ENCODE measurements at regions not wholly inside any gene's neighbourhood (a gene's known extent, or its start where the extent isn't known, plus 50 kb on each side); places are given as distances from the start of the nearest gene placed in this dataset.

DNA sequence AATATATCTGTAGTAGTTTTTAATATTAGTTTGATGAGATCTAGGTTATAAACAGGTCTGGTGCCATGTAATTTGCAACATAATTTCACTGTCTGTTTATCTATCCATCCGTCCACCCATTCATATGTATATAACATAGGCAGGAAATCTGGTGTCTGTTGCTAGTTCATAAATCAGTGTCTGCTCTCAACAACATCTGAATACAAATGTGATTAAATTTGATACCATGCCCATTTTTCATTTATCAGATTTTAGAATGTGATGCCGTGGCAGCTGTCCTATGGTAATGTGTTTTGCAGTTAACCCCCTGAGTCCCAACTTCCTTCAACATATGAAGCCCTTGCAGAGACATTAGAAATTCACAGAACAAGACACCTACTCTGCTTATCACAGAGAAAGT, 228.4 kb downstream of the CMPK2 start:
- H3K9ac ChIP-seq (ENCODE audit: extremely low read depth, insufficient read length, low read length), result no peak overlapping the region
- H4K8ac ChIP-seq (replicated peaks; ENCODE audit: insufficient read length, low read depth, low read length), result no peak overlapping the region
- H3K14ac ChIP-seq (ENCODE audit: insufficient read depth, low read length), result no peak overlapping the region
- peaks cover 4% of the 10 kb centered on the region for H3K4me1 ChIP-seq (ENCODE audit: insufficient read depth, low read length)
- no peaks in the 10 kb centered on the region for H4K20me1 ChIP-seq (ENCODE audit: control insufficient read depth, insufficient read depth, insufficient read length)
- no peak overlapping the region for H3K18ac ChIP-seq (ENCODE audit: insufficient read length, low read depth, low read length)
- no peak overlapping the region for H3K56ac ChIP-seq (ENCODE audit: insufficient read length, low read depth, low read length)
- Mint-ChIP-seq H3K27me3 (ENCODE audit: low read depth) (no peaks in the 10 kb centered on the region), H3K4me3 (no peak overlapping the region), H3K4me1 (peaks cover 44 to 48% of the 10 kb centered on the region in 2 experiments), H3K36me3 (ENCODE audit: insufficient read depth in 1 of 3, low read depth in 3 of 3) (no peaks in the 10 kb centered on the region; a peak in 1 of 7 replicates), H3K27ac (no peak overlapping the region), H3K9me3 (0 out of 5 replicates have a peak, but pooled peaks cover 0 to 2% of the 10 kb centered on the region in 2 experiments)
- H2BK120ac ChIP-seq (ENCODE audit: low read depth, low read length, poor library complexity, severe bottlenecking), result no peak overlapping the region
- no peak overlapping the region for H2BK12ac ChIP-seq (ENCODE audit: insufficient read length, low read depth, low read length)
- no peaks in the 10 kb centered on the region for H3K9me3 ChIP-seq (ENCODE audit: control insufficient read depth, low read depth, low read length)
- WGBS (ENCODE audit: extremely low coverage, insufficient read length, low lambda C conversion rate), result no CpG with 5 or more reads among the region's 2 CpGs
- no peak overlapping the region for H2BK5ac ChIP-seq (ENCODE audit: insufficient read length, low read length)
- no peak for DNase-seq
- no peak overlapping the region for H2AK5ac ChIP-seq (ENCODE audit: insufficient read length, low read length)
- H2BK20ac ChIP-seq (ENCODE audit: low read depth, low read length, poor library complexity, severe bottlenecking), result no peak overlapping the region
- no peak overlapping the region for H4K91ac ChIP-seq (ENCODE audit: insufficient read length, low read depth, low read length)
- H2AFZ ChIP-seq (ENCODE audit: low read length), result no peak overlapping the region
- no peaks in the 10 kb centered on the region for H3K27me3 ChIP-seq (ENCODE audit: insufficient read depth, low read length)
- H3K79me1 ChIP-seq (ENCODE audit: insufficient read depth, low read depth, low read length, poor library complexity, severe bottlenecking), result no peaks in the 10 kb centered on the region
- H3K23me2 ChIP-seq (ENCODE audit: insufficient read length, low read depth, low read length, poor library complexity, severe bottlenecking), result no peaks in the 10 kb centered on the region
- TF ChIP-seq, protein P1, sequence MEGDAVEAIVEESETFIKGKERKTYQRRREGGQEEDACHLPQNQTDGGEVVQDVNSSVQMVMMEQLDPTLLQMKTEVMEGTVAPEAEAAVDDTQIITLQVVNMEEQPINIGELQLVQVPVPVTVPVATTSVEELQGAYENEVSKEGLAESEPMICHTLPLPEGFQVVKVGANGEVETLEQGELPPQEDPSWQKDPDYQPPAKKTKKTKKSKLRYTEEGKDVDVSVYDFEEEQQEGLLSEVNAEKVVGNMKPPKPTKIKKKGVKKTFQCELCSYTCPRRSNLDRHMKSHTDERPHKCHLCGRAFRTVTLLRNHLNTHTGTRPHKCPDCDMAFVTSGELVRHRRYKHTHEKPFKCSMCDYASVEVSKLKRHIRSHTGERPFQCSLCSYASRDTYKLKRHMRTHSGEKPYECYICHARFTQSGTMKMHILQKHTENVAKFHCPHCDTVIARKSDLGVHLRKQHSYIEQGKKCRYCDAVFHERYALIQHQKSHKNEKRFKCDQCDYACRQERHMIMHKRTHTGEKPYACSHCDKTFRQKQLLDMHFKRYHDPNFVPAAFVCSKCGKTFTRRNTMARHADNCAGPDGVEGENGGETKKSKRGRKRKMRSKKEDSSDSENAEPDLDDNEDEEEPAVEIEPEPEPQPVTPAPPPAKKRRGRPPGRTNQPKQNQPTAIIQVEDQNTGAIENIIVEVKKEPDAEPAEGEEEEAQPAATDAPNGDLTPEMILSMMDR (conservative IDR thresholded peaks at IDR 0.05), result no peak
- no peak overlapping the region for H3K27ac ChIP-seq (ENCODE audit: insufficient read length, low read depth, low read length)
- no peak overlapping the region for H3K4ac ChIP-seq (ENCODE audit: low read depth, low read length)
- H3K4me2 ChIP-seq (ENCODE audit: insufficient read depth, insufficient read length, low read length), result no peak overlapping the region
- no peak overlapping the region for H3K23ac ChIP-seq (ENCODE audit: insufficient read length, low read depth, low read length)
- H3T11ph ChIP-seq (ENCODE audit: low read length), result no peak overlapping the region
- no peaks in the 10 kb centered on the region for H3K79me2 ChIP-seq (ENCODE audit: insufficient read depth, low read length)
- H2BK15ac ChIP-seq (ENCODE audit: low read depth, low read length), result no peak overlapping the region
- no peak overlapping the region for H4K5ac ChIP-seq (ENCODE audit: insufficient read length, low read depth, low read length)

All from H9 (cell line).